Amygdala (tissue), 56 donors: ENCODE measurements at regions not wholly inside any gene's neighbourhood (a gene's known extent, or its start where the extent isn't known, plus 50 kb on each side); places are given as distances from the start of the nearest gene placed in this dataset.

Experiments
- DNase-seq, 56 donors: peaks; one replicate each; lab custom pipeline; 2025; lab: John Stamatoyannopoulos, UW

- no peak for DNase-seq
Measured at GRCh38 chr2:8219631-8220355, 462.1 kb upstream of the ID2 start.

- DNase-seq, result no peak
Measured at GRCh38 chr2:8222979-8223694, 458.7 kb upstream of the ID2 start.

- DNase-seq, result no peak
Measured at GRCh38 chr2:8223695-8224346, 458.0 kb upstream of the ID2 start.

- no peak for DNase-seq
Measured at GRCh38 chr2:8224347-8225190, 457.3 kb upstream of the ID2 start.

GRCh38 chr2:8225266-8225665 lies 456.6 kb upstream of the ID2 start:
- DNase-seq, result no peak

- DNase-seq, result no peak
Measured at GRCh38 chr2:8225798-8226197, 456.1 kb upstream of the ID2 start.

- DNase-seq, result peak in 8 of 56 donors; percentile 10 to 50 (median 26)
Measured at GRCh38 chr2:8229546-8229986, 452.3 kb upstream of the ID2 start.

- no peak for DNase-seq
Measured at GRCh38 chr2:8230466-8230865, 451.4 kb upstream of the ID2 start.

GRCh38 chr2:8231902-8232301 lies 450.0 kb upstream of the ID2 start:
- DNase-seq, result no peak

- no peak for DNase-seq
Measured at GRCh38 chr2:8232871-8233270, 449.0 kb upstream of the ID2 start.

- DNase-seq, result no peak
Measured at GRCh38 chr2:8234253-8234652, 447.6 kb upstream of the ID2 start.

GRCh38 chr2:8234757-8235374 lies 447.0 kb upstream of the ID2 start:
- DNase-seq, result no peak

GRCh38 chr2:8235419-8235818 lies 446.4 kb upstream of the ID2 start:
- no peak for DNase-seq

- DNase-seq, result no peak
Measured at GRCh38 chr2:8236391-8236790, 445.5 kb upstream of the ID2 start.

- DNase-seq, result no peak
Measured at GRCh38 chr2:8238521-8239230, 443.2 kb upstream of the ID2 start.

- peak in 8 of 56 donors; percentile 7 to 42 (median 22) for DNase-seq
Measured at GRCh38 chr2:8239531-8240088, 442.2 kb upstream of the ID2 start.

- DNase-seq, result no peak
Measured at GRCh38 chr2:8241317-8241716, 440.5 kb upstream of the ID2 start.

- no peak for DNase-seq
Measured at GRCh38 chr2:8242739-8243138, 439.1 kb upstream of the ID2 start.

- no peak for DNase-seq
Measured at GRCh38 chr2:8243748-8244400, 438.0 kb upstream of the ID2 start.
